Ramos (cell line): ENCODE measurements at regions not wholly inside any gene's neighbourhood (a gene's known extent, or its start where the extent isn't known, plus 50 kb on each side); places are given as distances from the start of the nearest gene placed in this dataset.

ENCODE experiments used
- in situ Hi-C: fragments of 300-500 bp; cut with MboI; formaldehyde crosslinking; loops from one replicate; pipeline ENCODE4 v1.14.3; 2022; ENCODE audit warnings: low sequenced_read_pairs; ENCODE audit not compliant: unreplicated experiment

GRCh38 chr2:163008642-163009041, 170.1 kb upstream of the KCNH7 start:
- in situ Hi-C loops = no loop called here

GRCh38 chr2:162994718-162995117, 156.2 kb upstream of the KCNH7 start:
- in situ Hi-C loops = no loop called here

GRCh38 chr2:162992828-162993227, 154.3 kb upstream of the KCNH7 start:
- in situ Hi-C loops = no loop called here

- in situ Hi-C loops = no loop called here
These were observed 150.9 kb upstream of the KCNH7 start for GRCh38 chr2:162989507-162989906.

- in situ Hi-C loops = no loop called here
These were observed 136.2 kb upstream of the KCNH7 start for GRCh38 chr2:162974771-162975170.

- in situ Hi-C loops = no loop called here
These were observed 133.8 kb upstream of the KCNH7 start for GRCh38 chr2:162972383-162972782.

- in situ Hi-C loops = no loop called here
These were observed 129.7 kb upstream of the KCNH7 start for GRCh38 chr2:162968306-162968705.

GRCh38 chr2:162967811-162968210, 129.2 kb upstream of the KCNH7 start:
- in situ Hi-C loops = no loop called here

GRCh38 chr2:162967147-162967546, 128.6 kb upstream of the KCNH7 start:
- in situ Hi-C loops = no loop called here

GRCh38 chr2:162965191-162965590, 126.6 kb upstream of the KCNH7 start:
- in situ Hi-C loops = no loop called here

GRCh38 chr2:162964513-162964912, 125.9 kb upstream of the KCNH7 start:
- in situ Hi-C loops = no loop called here

GRCh38 chr2:162963156-162963555, 124.6 kb upstream of the KCNH7 start:
- in situ Hi-C loops = no loop called here

GRCh38 chr2:162945785-162946184, 107.2 kb upstream of the KCNH7 start:
- in situ Hi-C loops = no loop called here

- in situ Hi-C loops = no loop called here
These were observed 99.8 kb upstream of the KCNH7 start for GRCh38 chr2:162938387-162938786.

GRCh38 chr2:162934191-162934590, 95.6 kb upstream of the KCNH7 start:
- in situ Hi-C loops = no loop called here

GRCh38 chr2:162932416-162932815, 93.8 kb upstream of the KCNH7 start:
- in situ Hi-C loops = no loop called here

GRCh38 chr2:162929571-162929970, 91.0 kb upstream of the KCNH7 start:
- in situ Hi-C loops = no loop called here

- in situ Hi-C loops = no loop called here
These were observed 89.8 kb upstream of the KCNH7 start for GRCh38 chr2:162928356-162928755.

GRCh38 chr2:162926907-162927306, 88.3 kb upstream of the KCNH7 start:
- in situ Hi-C loops = no loop called here

GRCh38 chr2:162926501-162926900, 87.9 kb upstream of the KCNH7 start:
- in situ Hi-C loops = no loop called here

- in situ Hi-C loops = no loop called here
These were observed 87.0 kb upstream of the KCNH7 start for GRCh38 chr2:162925595-162925994.

- in situ Hi-C loops = no loop called here
These were observed 80.5 kb upstream of the KCNH7 start for GRCh38 chr2:162919111-162919510.

GRCh38 chr2:162917626-162918025, 79.1 kb upstream of the KCNH7 start:
- in situ Hi-C loops = no loop called here
